ENCODE measurements at regions not wholly inside any gene's neighbourhood (a gene's known extent, or its start where the extent isn't known, plus 50 kb on each side); places are given as distances from the start of the nearest gene placed in this dataset.

DNA sequence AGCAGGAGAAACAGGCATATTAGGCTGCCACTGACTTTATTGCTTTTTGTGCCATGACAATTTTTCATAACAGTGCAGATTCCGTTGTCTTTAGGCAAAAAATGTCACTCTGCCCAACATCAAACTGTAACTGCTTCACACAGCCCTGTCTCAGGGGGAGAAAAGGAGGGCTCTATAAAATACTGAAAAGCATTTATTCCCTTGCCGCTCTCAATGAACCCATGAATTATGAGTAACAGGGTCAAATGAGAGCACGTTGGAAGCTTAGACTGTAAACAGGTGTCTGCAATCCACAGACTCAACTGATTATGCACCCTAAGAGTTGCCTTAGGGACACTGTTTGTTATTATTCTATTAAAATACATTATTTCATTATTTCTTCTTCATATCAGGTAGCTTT, 292.1 kb upstream of the FMN2 start:
- no peaks in the 10 kb centered on the region for H3K9me3 ChIP-seq (ENCODE audit: control insufficient read depth, insufficient read depth, low read depth, low read length)
- no peak overlapping the region for H3K9ac ChIP-seq (ENCODE audit: insufficient read depth, low read length)

DNA sequence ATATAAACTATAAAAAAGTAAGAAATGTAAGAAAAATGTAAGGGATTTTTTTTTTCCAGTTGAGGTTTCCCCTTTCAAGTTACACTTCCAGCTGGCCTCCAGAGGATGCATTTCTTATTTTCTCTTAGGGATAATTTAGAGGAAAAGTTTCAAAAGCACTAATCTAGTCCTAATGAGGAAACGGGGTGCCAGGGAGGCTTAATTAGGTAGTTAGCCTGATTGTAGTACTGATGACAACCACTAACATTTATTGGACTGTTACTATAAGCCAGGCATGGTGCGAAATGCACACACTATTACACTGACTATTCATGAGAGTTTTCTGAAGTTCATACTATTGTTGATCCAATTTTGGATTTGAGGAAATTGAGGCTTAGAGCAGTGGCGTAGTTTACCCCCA, 290.8 kb upstream of the FMN2 start:
- H4K20me1 ChIP-seq (ENCODE audit: control insufficient read depth, extremely low read depth, insufficient read depth, low read length), result no peaks in the 10 kb centered on the region
- no peaks in the 10 kb centered on the region for H3K27me3 ChIP-seq (ENCODE audit: control insufficient read depth, insufficient read depth, low read length)
- H3K4me3 ChIP-seq (replicated peaks in 1 of 4; ENCODE audit: control extremely low read depth in 1 of 4, insufficient read depth in 1 of 4, low read depth in 3 of 4, low read length in 4 of 4), result no peak overlapping the region
- no peak overlapping the region for H3K4me2 ChIP-seq (ENCODE audit: extremely low read depth, insufficient read depth, low read length)
- H3K4me1 ChIP-seq (ENCODE audit: control insufficient read depth, extremely low read depth, insufficient read depth, low read length), result no peaks in the 10 kb centered on the region
- no peaks in the 10 kb centered on the region for H3K9me3 ChIP-seq (ENCODE audit: control insufficient read depth, insufficient read depth, low read depth, low read length)
- no peaks in the 10 kb centered on the region for H3K36me3 ChIP-seq (ENCODE audit: control insufficient read depth, insufficient read depth, low read length)
- H2AFZ ChIP-seq (ENCODE audit: low read length), result no peak overlapping the region
- TF ChIP-seq, protein P1, sequence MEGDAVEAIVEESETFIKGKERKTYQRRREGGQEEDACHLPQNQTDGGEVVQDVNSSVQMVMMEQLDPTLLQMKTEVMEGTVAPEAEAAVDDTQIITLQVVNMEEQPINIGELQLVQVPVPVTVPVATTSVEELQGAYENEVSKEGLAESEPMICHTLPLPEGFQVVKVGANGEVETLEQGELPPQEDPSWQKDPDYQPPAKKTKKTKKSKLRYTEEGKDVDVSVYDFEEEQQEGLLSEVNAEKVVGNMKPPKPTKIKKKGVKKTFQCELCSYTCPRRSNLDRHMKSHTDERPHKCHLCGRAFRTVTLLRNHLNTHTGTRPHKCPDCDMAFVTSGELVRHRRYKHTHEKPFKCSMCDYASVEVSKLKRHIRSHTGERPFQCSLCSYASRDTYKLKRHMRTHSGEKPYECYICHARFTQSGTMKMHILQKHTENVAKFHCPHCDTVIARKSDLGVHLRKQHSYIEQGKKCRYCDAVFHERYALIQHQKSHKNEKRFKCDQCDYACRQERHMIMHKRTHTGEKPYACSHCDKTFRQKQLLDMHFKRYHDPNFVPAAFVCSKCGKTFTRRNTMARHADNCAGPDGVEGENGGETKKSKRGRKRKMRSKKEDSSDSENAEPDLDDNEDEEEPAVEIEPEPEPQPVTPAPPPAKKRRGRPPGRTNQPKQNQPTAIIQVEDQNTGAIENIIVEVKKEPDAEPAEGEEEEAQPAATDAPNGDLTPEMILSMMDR (conservative IDR thresholded peaks at IDR 0.05 in 1 of 2, IDR thresholded peaks at IDR 0.05 in 1 of 2; ENCODE audit: low read depth in 1 of 2, low read length in 2 of 2), result no peak
- no peak for TF ChIP-seq EZH2 (IDR thresholded peaks at IDR 0.05; ENCODE audit: low read length, missing control alignments)
- H3K9ac ChIP-seq (ENCODE audit: insufficient read depth, low read length), result no peak overlapping the region
- H3K27ac ChIP-seq (ENCODE audit: insufficient read depth, low read length), result no peak overlapping the region
- no peaks in the 10 kb centered on the region for H3K79me2 ChIP-seq (ENCODE audit: control insufficient read depth, insufficient read depth, low read length)
- DNase-seq (ENCODE audit: low read depth in 2 of 2), result no peak

More for the DNA sequence above, 292.1 kb upstream of the FMN2 start:
- no peaks in the 10 kb centered on the region for H4K20me1 ChIP-seq (ENCODE audit: control insufficient read depth, extremely low read depth, insufficient read depth, low read length)
- TF ChIP-seq EZH2 (IDR thresholded peaks at IDR 0.05; ENCODE audit: low read length, missing control alignments), result no peak
- no peak overlapping the region for H3K27ac ChIP-seq (ENCODE audit: insufficient read depth, low read length)
- H3K4me1 ChIP-seq (ENCODE audit: control insufficient read depth, extremely low read depth, insufficient read depth, low read length), result no peaks in the 10 kb centered on the region
- H3K4me2 ChIP-seq (ENCODE audit: extremely low read depth, insufficient read depth, low read length), result no peak overlapping the region
- no peak for DNase-seq (ENCODE audit: low read depth in 2 of 2)
- no peak overlapping the region for H3K4me3 ChIP-seq (replicated peaks in 1 of 4; ENCODE audit: control extremely low read depth in 1 of 4, insufficient read depth in 1 of 4, low read depth in 3 of 4, low read length in 4 of 4)
- no peaks in the 10 kb centered on the region for H3K27me3 ChIP-seq (ENCODE audit: control insufficient read depth, insufficient read depth, low read length)
- no peaks in the 10 kb centered on the region for H3K79me2 ChIP-seq (ENCODE audit: control insufficient read depth, insufficient read depth, low read length)
- no peaks in the 10 kb centered on the region for H3K36me3 ChIP-seq (ENCODE audit: control insufficient read depth, insufficient read depth, low read length)
- no peak overlapping the region for H2AFZ ChIP-seq (ENCODE audit: low read length)

DNA sequence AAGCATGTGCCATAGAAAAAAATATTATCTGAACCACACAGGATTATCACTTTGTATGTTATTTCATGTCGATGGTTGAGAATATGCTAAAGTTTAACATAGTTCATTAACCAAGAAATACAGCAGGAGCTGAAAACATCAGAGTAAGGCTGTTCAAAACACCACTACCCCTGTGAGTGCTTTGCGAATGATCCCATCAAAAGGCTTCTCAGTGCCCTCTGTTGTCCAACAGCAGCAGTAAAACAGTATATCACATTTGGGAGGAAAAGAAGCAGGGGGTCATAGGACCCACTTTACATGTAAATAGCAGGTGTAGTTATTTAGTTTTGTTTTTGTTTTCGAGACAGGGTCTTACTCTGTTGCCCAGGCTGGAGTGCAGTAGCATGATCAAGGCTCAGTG, 289.4 kb upstream of the FMN2 start:
- Histone ChIP-seq H3K9me3 (ENCODE audit: control insufficient read depth, insufficient read depth, low read depth, low read length) (no peaks in the 10 kb centered on the region), H3K27me3 (ENCODE audit: control insufficient read depth, insufficient read depth, low read length) (no peaks in the 10 kb centered on the region), H3K36me3 (ENCODE audit: control insufficient read depth, insufficient read depth, low read length) (no peaks in the 10 kb centered on the region), H3K9ac (ENCODE audit: insufficient read depth, low read length) (no peak overlapping the region), H3K4me2 (ENCODE audit: extremely low read depth, insufficient read depth, low read length) (no peak overlapping the region), H3K4me1 (ENCODE audit: control insufficient read depth, extremely low read depth, insufficient read depth, low read length) (no peaks in the 10 kb centered on the region), H2AFZ (ENCODE audit: low read length) (no peak overlapping the region), H4K20me1 (ENCODE audit: control insufficient read depth, extremely low read depth, insufficient read depth, low read length) (no peaks in the 10 kb centered on the region), H3K27ac (ENCODE audit: insufficient read depth, low read length) (no peak overlapping the region), H3K79me2 (ENCODE audit: control insufficient read depth, insufficient read depth, low read length) (no peaks in the 10 kb centered on the region), H3K4me3 (replicated peaks in 1 of 4; ENCODE audit: control extremely low read depth in 1 of 4, insufficient read depth in 1 of 4, low read depth in 3 of 4, low read length in 4 of 4) (no peak overlapping the region)
- no peak for DNase-seq (ENCODE audit: low read depth in 2 of 2)
- no peak for TF ChIP-seq EZH2 (IDR thresholded peaks at IDR 0.05; ENCODE audit: low read length, missing control alignments)
- TF ChIP-seq, protein P1 (conservative IDR thresholded peaks at IDR 0.05 in 1 of 2, IDR thresholded peaks at IDR 0.05 in 1 of 2; ENCODE audit: low read depth in 1 of 2, low read length in 2 of 2), result no peak
